GM12892 (cell line): ENCODE measurements at regions not wholly inside any gene's neighbourhood (a gene's known extent, or its start where the extent isn't known, plus 50 kb on each side); places are given as distances from the start of the nearest gene placed in this dataset.

ENCODE experiments used
- POLR2A ChIP-seq: IDR thresholded peaks from 2 replicates; pipeline ENCODE4 v1.6.1; 2011; ENCODE audit warnings: low read depth, low read length, control low read depth
- POLR2AphosphoS5 ChIP-seq: IDR thresholded peaks from 2 replicates; pipeline ENCODE4 v1.6.1; 2011; ENCODE audit warnings: low read depth, low read length, control low read depth
- TAF1 ChIP-seq: IDR thresholded peaks from 2 replicates; pipeline ENCODE4 v1.6.1; 2011; ENCODE audit warnings: low read depth, mild to moderate bottlenecking, control low read depth, low read length, borderline replicate concordance

GRCh38 chr15:91692596-91692995 lies 160.9 kb upstream of the SLCO3A1 start:
- TF ChIP-seq POLR2A, result no peak
- TF ChIP-seq POLR2AphosphoS5, result no peak
- TF ChIP-seq TAF1, result no peak
